Nephron progenitor cell (in vitro differentiated cells): ENCODE measurements at regions not wholly inside any gene's neighbourhood (a gene's known extent, or its start where the extent isn't known, plus 50 kb on each side); places are given as distances from the start of the nearest gene placed in this dataset.

Experiments used
- DNase-seq: peaks from one replicate; pipeline ENCODE4 v3.0.0; 2021
- H3K27ac Mint-ChIP-seq: 2 replicates; pipeline ENCODE4 v1.8.0; 2021; ENCODE audit warnings: mild to moderate bottlenecking, moderate library complexity, mixed read lengths
- H3K27me3 Mint-ChIP-seq: 2 replicates; pipeline ENCODE4 v1.8.0; 2021; ENCODE audit warnings: mild to moderate bottlenecking, low read depth, mixed read lengths; ENCODE audit not compliant: poor library complexity
- H3K36me3 Mint-ChIP-seq: 2 replicates; pipeline ENCODE4 v1.8.0; 2021; ENCODE audit warnings: low read depth, mixed read lengths
- H3K4me1 Mint-ChIP-seq: 2 replicates; pipeline ENCODE4 v1.8.0; 2021; ENCODE audit warnings: mixed read lengths
- H3K4me3 Mint-ChIP-seq: 2 replicates; pipeline ENCODE4 v1.8.0; 2021; ENCODE audit warnings: mild to moderate bottlenecking, moderate library complexity, mixed read lengths
- H3K9me3 Mint-ChIP-seq: 2 replicates; pipeline ENCODE4 v1.8.0; 2021; ENCODE audit warnings: mild to moderate bottlenecking, moderate library complexity, mixed read lengths
- CTCF ChIP-seq: fragments of 200-600 bp; sonication (generic); IDR thresholded peaks from 2 replicates; pipeline ENCODE4 v1.5.0; 2021; ENCODE audit warnings: antibody characterized with exemption

- Mint-ChIP-seq H3K36me3 (peaks cover 7% of the 10 kb centered on the region), H3K4me1 (peaks cover 15% of the 10 kb centered on the region), H3K9me3 (peaks cover 7% of the 10 kb centered on the region), H3K4me3 (no peak overlapping the region), H3K27me3 (peaks cover 8% of the 10 kb centered on the region), H3K27ac (peak overlapping the region; percentile 40)
- TF ChIP-seq CTCF = no peak
- DNase-seq = no peak
These were observed 137.9 kb upstream of the S100G start for GRCh38 chrX:16511796-16512776.

GRCh38 chrX:16516232-16516876 is 133.6 kb upstream of the S100G start:
- Mint-ChIP-seq H3K27me3 (peaks cover 8% of the 10 kb centered on the region), H3K4me3 (no peak overlapping the region), H3K27ac (no peak overlapping the region), H3K4me1 (peaks cover 10% of the 10 kb centered on the region), H3K36me3 (peaks cover 37% of the 10 kb centered on the region), H3K9me3 (peaks cover 19% of the 10 kb centered on the region)
- no peak for DNase-seq
- no peak for TF ChIP-seq CTCF

GRCh38 chrX:16517039-16517605 is 132.8 kb upstream of the S100G start:
- Mint-ChIP-seq H3K27me3 (peaks cover 8% of the 10 kb centered on the region), H3K27ac (no peak overlapping the region), H3K4me3 (no peak overlapping the region), H3K9me3 (peaks cover 19% of the 10 kb centered on the region), H3K4me1 (peaks cover 6% of the 10 kb centered on the region), H3K36me3 (peaks cover 39% of the 10 kb centered on the region)
- TF ChIP-seq CTCF = no peak
- no peak for DNase-seq

GRCh38 chrX:16518131-16518530 is 131.8 kb upstream of the S100G start:
- no peak for DNase-seq
- no peak overlapping the region for H3K27ac Mint-ChIP-seq
- H3K4me3 Mint-ChIP-seq = no peak overlapping the region
- TF ChIP-seq CTCF = no peak
- H3K27me3 Mint-ChIP-seq = peaks cover 5% of the 10 kb centered on the region
- peaks cover 19% of the 10 kb centered on the region for H3K9me3 Mint-ChIP-seq
- H3K4me1 Mint-ChIP-seq = no peaks in the 10 kb centered on the region
- peaks cover 39% of the 10 kb centered on the region for H3K36me3 Mint-ChIP-seq

- TF ChIP-seq CTCF = no peak
- Mint-ChIP-seq H3K27ac (no peak overlapping the region), H3K36me3 (peaks cover 39% of the 10 kb centered on the region), H3K4me1 (peaks cover 5% of the 10 kb centered on the region), H3K4me3 (no peak overlapping the region), H3K9me3 (peaks cover 30% of the 10 kb centered on the region), H3K27me3 (no peaks in the 10 kb centered on the region)
- DNase-seq = no peak
These were observed 125.6 kb upstream of the S100G start for GRCh38 chrX:16524316-16524715.
